Panc1 (cell line): ENCODE measurements at regions not wholly inside any gene's neighbourhood (a gene's known extent, or its start where the extent isn't known, plus 50 kb on each side); places are given as distances from the start of the nearest gene placed in this dataset.

Experiments
- ATAC-seq: fragments of 200-7000 bp; cut with Tn5 transposase; 2 replicates; pipeline ENCODE4 v1.9.1; 2020; ENCODE audit warnings: mild to moderate bottlenecking, moderate library complexity
- BruUV-seq: library from RNA; stranded (reverse); fragments of 400-500 nt; replicated peaks from 2 replicates; lab custom pipeline; 2021; lab: Mats Ljungman, UMichigan
- CTCF ChIA-PET: fragments of 300-600 bp; sonication (Branson Sonifier 250); formaldehyde crosslinking; loops from one replicate; lab custom pipeline; 2022; ENCODE audit warnings: antibody characterized with exemption; lab: Charles Lee
- POLR2A ChIA-PET: fragments of 300-600 bp; sonication (Branson Sonifier 250); formaldehyde crosslinking; loops from one replicate; lab custom pipeline; 2022; ENCODE audit warnings: antibody characterized with exemption; lab: Charles Lee
- DNase-seq: peaks from one replicate; pipeline ENCODE4 v3.0.0-alpha.2; 2010; ENCODE audit warnings: low read depth, low spot score
- H3K27ac ChIP-seq: 2 replicates; pipeline ENCODE4 v1.5.1; 2011; ENCODE audit warnings: mild to moderate bottlenecking, low read length, inconsistent platforms
- H3K27me3 ChIP-seq: fragments of 200-500 bp; sonication (Bioruptor generic); 2 replicates; pipeline ENCODE4 v1.6.0; 2014; ENCODE audit warnings: low read length, inconsistent platforms; ENCODE audit not compliant: control insufficient read depth, insufficient read depth
- H3K36me3 ChIP-seq: fragments of 200-500 bp; sonication (Bioruptor generic); 2 replicates; pipeline ENCODE4 v1.5.1; 2014; ENCODE audit warnings: inconsistent platforms, mild to moderate bottlenecking, low read length, moderate library complexity; ENCODE audit not compliant: control insufficient read depth, insufficient read depth
- H3K4me1 ChIP-seq: 2 replicates; pipeline ENCODE4 v1.5.1; 2011; ENCODE audit warnings: inconsistent platforms, mild to moderate bottlenecking, low read length, moderate library complexity; ENCODE audit not compliant: control insufficient read depth, insufficient read depth
- H3K4me3 ChIP-seq, 2 experiments: 2 replicates each; pipeline ENCODE4 v1.5.1; 2011 to 2012; ENCODE audit warnings: low read depth in 2 of 2, low read length in 2 of 2, mild to moderate bottlenecking in 2 of 2, inconsistent platforms in 1 of 2, moderate library complexity in 1 of 2
- H3K9me3 ChIP-seq: fragments of 200-500 bp; sonication (Bioruptor generic); 2 replicates; pipeline ENCODE4 v1.5.1; 2014; ENCODE audit warnings: low read depth, mild to moderate bottlenecking, inconsistent platforms, low read length, moderate library complexity; ENCODE audit not compliant: control insufficient read depth, insufficient read depth
- POLR2AphosphoS5 ChIP-seq: IDR thresholded peaks from 2 replicates; pipeline ENCODE4 v1.6.1; 2012; ENCODE audit warnings: mild to moderate bottlenecking, low read depth, low read length, moderate library complexity
- SIN3A ChIP-seq: IDR thresholded peaks from 2 replicates; pipeline ENCODE4 v1.6.1; 2012; ENCODE audit warnings: low read depth, mild to moderate bottlenecking, low read length, moderate library complexity, borderline replicate concordance; ENCODE audit not compliant: insufficient read depth
- TCF7L2 ChIP-seq: IDR thresholded peaks from 2 replicates; pipeline ENCODE4 v1.6.1; 2011; ENCODE audit warnings: mild to moderate bottlenecking, low read depth, low read length, inconsistent platforms
- in situ Hi-C: cut with HindIII; loops from 2 replicates; pipeline ENCODE4 v1.10.0; 2016; ENCODE audit warnings: low sequenced_read_pairs, low pct_unique_long_range_greater_than_20kb
- intact Hi-C: fragments of 100-400 bp; cut with micrococcal nuclease; formaldehyde crosslinking; loops from one replicate; pipeline ENCODE4 v1.10.0; 2022; ENCODE audit not compliant: unreplicated experiment
- TF ChIP-seq, protein P1 (sequence below), 2 experiments: IDR thresholded peaks; 2 replicates each; pipeline ENCODE4 v1.6.1; 2011 to 2012; ENCODE audit warnings: low read depth in 2 of 2, control low read depth in 1 of 2, low read length in 1 of 2, mild to moderate bottlenecking in 1 of 2, moderate library complexity in 1 of 2; ENCODE audit not compliant: insufficient read depth in 1 of 2
- TF ChIP-seq, protein P2 (sequence below): fragments of 450-650 bp; IDR thresholded peaks from 2 replicates; pipeline ENCODE4 v1.5.1; 2017; ENCODE audit warnings: mild to moderate bottlenecking

- Histone ChIP-seq H3K4me1 (no peaks in the 10 kb centered on the region), H3K27me3 (no peaks in the 10 kb centered on the region), H3K4me3 (no peak overlapping the region), H3K9me3 (no peaks in the 10 kb centered on the region), H3K36me3 (no peaks in the 10 kb centered on the region), H3K27ac (no peak overlapping the region)
- TF ChIP-seq, protein P1, sequence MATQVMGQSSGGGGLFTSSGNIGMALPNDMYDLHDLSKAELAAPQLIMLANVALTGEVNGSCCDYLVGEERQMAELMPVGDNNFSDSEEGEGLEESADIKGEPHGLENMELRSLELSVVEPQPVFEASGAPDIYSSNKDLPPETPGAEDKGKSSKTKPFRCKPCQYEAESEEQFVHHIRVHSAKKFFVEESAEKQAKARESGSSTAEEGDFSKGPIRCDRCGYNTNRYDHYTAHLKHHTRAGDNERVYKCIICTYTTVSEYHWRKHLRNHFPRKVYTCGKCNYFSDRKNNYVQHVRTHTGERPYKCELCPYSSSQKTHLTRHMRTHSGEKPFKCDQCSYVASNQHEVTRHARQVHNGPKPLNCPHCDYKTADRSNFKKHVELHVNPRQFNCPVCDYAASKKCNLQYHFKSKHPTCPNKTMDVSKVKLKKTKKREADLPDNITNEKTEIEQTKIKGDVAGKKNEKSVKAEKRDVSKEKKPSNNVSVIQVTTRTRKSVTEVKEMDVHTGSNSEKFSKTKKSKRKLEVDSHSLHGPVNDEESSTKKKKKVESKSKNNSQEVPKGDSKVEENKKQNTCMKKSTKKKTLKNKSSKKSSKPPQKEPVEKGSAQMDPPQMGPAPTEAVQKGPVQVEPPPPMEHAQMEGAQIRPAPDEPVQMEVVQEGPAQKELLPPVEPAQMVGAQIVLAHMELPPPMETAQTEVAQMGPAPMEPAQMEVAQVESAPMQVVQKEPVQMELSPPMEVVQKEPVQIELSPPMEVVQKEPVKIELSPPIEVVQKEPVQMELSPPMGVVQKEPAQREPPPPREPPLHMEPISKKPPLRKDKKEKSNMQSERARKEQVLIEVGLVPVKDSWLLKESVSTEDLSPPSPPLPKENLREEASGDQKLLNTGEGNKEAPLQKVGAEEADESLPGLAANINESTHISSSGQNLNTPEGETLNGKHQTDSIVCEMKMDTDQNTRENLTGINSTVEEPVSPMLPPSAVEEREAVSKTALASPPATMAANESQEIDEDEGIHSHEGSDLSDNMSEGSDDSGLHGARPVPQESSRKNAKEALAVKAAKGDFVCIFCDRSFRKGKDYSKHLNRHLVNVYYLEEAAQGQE (IDR thresholded peaks at IDR 0.05; ENCODE audit: insufficient read depth in 1 of 2, low read depth in 2 of 2, low read length in 1 of 2): no peak
- TF ChIP-seq SIN3A (no peak), TCF7L2 (no peak), POLR2AphosphoS5 (no peak)
- TF ChIP-seq, protein P2, sequence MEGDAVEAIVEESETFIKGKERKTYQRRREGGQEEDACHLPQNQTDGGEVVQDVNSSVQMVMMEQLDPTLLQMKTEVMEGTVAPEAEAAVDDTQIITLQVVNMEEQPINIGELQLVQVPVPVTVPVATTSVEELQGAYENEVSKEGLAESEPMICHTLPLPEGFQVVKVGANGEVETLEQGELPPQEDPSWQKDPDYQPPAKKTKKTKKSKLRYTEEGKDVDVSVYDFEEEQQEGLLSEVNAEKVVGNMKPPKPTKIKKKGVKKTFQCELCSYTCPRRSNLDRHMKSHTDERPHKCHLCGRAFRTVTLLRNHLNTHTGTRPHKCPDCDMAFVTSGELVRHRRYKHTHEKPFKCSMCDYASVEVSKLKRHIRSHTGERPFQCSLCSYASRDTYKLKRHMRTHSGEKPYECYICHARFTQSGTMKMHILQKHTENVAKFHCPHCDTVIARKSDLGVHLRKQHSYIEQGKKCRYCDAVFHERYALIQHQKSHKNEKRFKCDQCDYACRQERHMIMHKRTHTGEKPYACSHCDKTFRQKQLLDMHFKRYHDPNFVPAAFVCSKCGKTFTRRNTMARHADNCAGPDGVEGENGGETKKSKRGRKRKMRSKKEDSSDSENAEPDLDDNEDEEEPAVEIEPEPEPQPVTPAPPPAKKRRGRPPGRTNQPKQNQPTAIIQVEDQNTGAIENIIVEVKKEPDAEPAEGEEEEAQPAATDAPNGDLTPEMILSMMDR: no peak
- CTCF ChIA-PET: no interaction called here
- intact Hi-C loops: no loop called here
- POLR2A ChIA-PET: no interaction called here
- BruUV-seq: no TSS peak
- ATAC-seq (no peak), DNase-seq (no peak)
- in situ Hi-C loops: no loop called here
Measured at GRCh38 chr18:40011201-40011600, 1943.8 kb upstream of the PIK3C3 start.

DNA sequence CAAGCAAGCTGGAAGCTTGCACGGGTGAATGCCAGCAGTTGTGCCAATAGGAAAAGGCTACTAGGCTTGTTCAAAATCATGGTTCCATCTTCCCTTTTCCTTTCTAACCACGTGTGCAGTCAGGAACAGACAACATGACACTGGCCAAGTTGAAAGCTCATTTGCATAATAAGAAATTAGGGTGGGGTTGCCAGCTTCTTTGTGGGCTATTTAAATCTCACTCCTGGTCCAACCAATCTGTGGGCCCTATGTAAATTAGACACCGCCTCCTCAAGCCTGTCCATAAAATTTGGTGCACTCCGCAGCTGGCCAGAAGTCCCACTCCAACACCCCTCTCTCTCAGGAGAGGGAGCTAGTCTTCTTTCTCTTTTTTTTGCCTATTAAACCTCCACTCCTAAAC lies 1948.4 kb upstream of the PIK3C3 start:
- ChIA-PET CTCF (no interaction called here), POLR2A (no interaction called here)
- Histone ChIP-seq H3K4me3 (no peak overlapping the region), H3K27me3 (no peaks in the 10 kb centered on the region), H3K36me3 (no peaks in the 10 kb centered on the region), H3K9me3 (no peaks in the 10 kb centered on the region), H3K27ac (no peak overlapping the region), H3K4me1 (no peaks in the 10 kb centered on the region)
- intact Hi-C loops: no loop called here
- TF ChIP-seq, protein P2: no peak
- TF ChIP-seq POLR2AphosphoS5 (no peak), TCF7L2 (no peak), SIN3A (no peak)
- TF ChIP-seq, protein P1 (IDR thresholded peaks at IDR 0.05; ENCODE audit: insufficient read depth in 1 of 2, low read depth in 2 of 2, low read length in 1 of 2): no peak
- in situ Hi-C loops: no loop called here
- BruUV-seq: no TSS peak
- ATAC-seq (no peak), DNase-seq (no peak)
